Natural killer cell (primary cell): ENCODE measurements at regions not wholly inside any gene's neighbourhood (a gene's known extent, or its start where the extent isn't known, plus 50 kb on each side); places are given as distances from the start of the nearest gene placed in this dataset.
A peak's percentile ranks its signal among the peaks of the same experiment; 100 is the strongest.
"Not testable (repeated sequence)": the region's sequence is repeated elsewhere in the genome, so short reads cannot be mapped to it uniquely, and the experiment has no call there.

ENCODE experiments used
- ATAC-seq, 3 donors: fragments of 150-1000 bp in 2 of 3; fragments of 200-7000 bp in 1 of 3; cut with Tn5 transposase; 1 replicate in 1 of 3; 2 replicates in 2 of 3; pipeline ENCODE4 v1.10.0; 2021; ENCODE audit warnings: mild to moderate bottlenecking in 2 of 3, moderate library complexity in 2 of 3
- DNase-seq, 2 donors: peaks; one replicate each; pipeline versions ENCODE4 v3.0.0 to v3.0.0-alpha.2; 2013 to 2021; ENCODE audit warnings: mixed read lengths in 1 of 2
- H3K27ac ChIP-seq: one replicate; pipeline ENCODE4 v1.5.1; 2013; ENCODE audit warnings: mild to moderate bottlenecking, low read length
- H3K27me3 ChIP-seq: one replicate; pipeline ENCODE4 v1.6.1; 2013; ENCODE audit warnings: low read length; ENCODE audit not compliant: control insufficient read depth, insufficient read depth
- H3K36me3 ChIP-seq: one replicate; pipeline ENCODE4 v1.6.1; 2013; ENCODE audit warnings: low read length; ENCODE audit not compliant: control insufficient read depth, insufficient read depth
- H3K4me1 ChIP-seq: one replicate; pipeline ENCODE4 v1.6.1; 2013; ENCODE audit warnings: low read length; ENCODE audit not compliant: control insufficient read depth, insufficient read depth
- H3K4me3 ChIP-seq: one replicate; pipeline ENCODE4 v1.5.1; 2013; ENCODE audit warnings: low read length
- H3K9me3 ChIP-seq: one replicate; pipeline ENCODE4 v1.6.1; 2013; ENCODE audit warnings: low read length; ENCODE audit not compliant: control insufficient read depth, insufficient read depth
- H3K27ac Mint-ChIP-seq, 2 donors: one replicate each; pipeline ENCODE4 v1.8.0; 2022; ENCODE audit warnings: mild to moderate bottlenecking in 2 of 2, mixed read lengths in 2 of 2, moderate library complexity in 1 of 2
- H3K27me3 Mint-ChIP-seq, 2 donors: one replicate each; pipeline ENCODE4 v1.8.0; 2022; ENCODE audit warnings: low read depth in 2 of 2, mixed read lengths in 2 of 2
- H3K36me3 Mint-ChIP-seq: one replicate; pipeline ENCODE4 v1.8.0; 2022; ENCODE audit warnings: mixed read lengths
- H3K4me1 Mint-ChIP-seq, 2 donors: one replicate each; pipeline ENCODE4 v1.8.0; 2022; ENCODE audit warnings: mixed read lengths in 2 of 2
- H3K4me3 Mint-ChIP-seq: one replicate; pipeline ENCODE4 v1.8.0; 2022; ENCODE audit warnings: mild to moderate bottlenecking, moderate library complexity, mixed read lengths
- H3K9me3 Mint-ChIP-seq, 2 donors: one replicate each; pipeline ENCODE4 v1.8.0; 2022; ENCODE audit warnings: mixed read lengths in 2 of 2
- CTCF ChIP-seq: fragments of 200-600 bp; IDR thresholded peaks from one replicate; pipeline ENCODE4 v1.8.0; 2022; ENCODE audit warnings: antibody characterized with exemption
- WGBS: methylation state at CpG from one replicate; pipeline ENCODE4 v1.1.7; 2013; ENCODE audit warnings: missing lambda C conversion rate; ENCODE audit not compliant: insufficient coverage; 5-methylcytosine and 5-hydroxymethylcytosine counted together
- intact Hi-C: fragments of 100-400 bp; cut with micrococcal nuclease; formaldehyde crosslinking; loops from one replicate; pipeline ENCODE4 v1.14.2; 2022

DNA sequence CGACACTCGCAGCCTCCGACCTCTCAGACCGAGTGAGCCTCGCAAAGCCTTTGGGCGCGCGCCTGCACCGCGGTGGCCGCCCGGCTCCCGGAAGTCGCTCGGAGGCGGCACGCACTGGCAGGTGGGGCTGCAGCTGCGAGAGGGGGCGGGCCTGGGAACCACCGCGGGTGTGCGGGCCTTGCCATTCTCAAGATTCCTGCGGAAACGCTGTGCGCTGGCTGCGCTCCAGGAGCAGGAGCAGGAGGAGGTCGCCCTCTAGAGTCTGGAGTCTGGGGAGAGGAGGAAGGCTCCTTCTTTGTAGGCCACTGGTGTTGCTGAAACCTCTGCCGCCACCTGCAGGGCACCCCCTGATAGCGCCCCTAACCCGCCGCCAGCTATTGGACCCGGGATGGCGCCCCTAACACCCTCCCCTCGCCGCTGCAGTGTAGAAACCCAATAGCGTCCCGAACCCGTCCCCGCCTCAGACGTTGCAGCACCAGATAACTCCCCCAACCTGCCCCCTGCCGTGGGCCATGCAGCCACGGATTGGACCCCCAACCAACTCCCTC is 230.6 kb downstream of the LIPI start:
- H3K9me3 ChIP-seq, H3K9me3 Mint-ChIP-seq, H3K36me3 ChIP-seq, H3K27ac ChIP-seq, H3K27me3 Mint-ChIP-seq, H3K4me1 ChIP-seq, H3K27me3 ChIP-seq, H3K4me1 Mint-ChIP-seq, intact Hi-C loops, H3K36me3 Mint-ChIP-seq: not testable (repeated sequence)
- peak; percentile 21 for TF ChIP-seq CTCF
- ATAC-seq (peak; percentile 87 to 92 (median 88)), DNase-seq (peak; percentile 60 to 62)
- H3K4me3 Mint-ChIP-seq: peak overlapping the region; percentile 85
- peak overlapping the region in 1 of 2 donors; percentile 82 for H3K27ac Mint-ChIP-seq
- 29% methylated on average over 40 of the region's 42 CpGs for WGBS
- H3K4me3 ChIP-seq: peak overlapping the region; percentile 44

DNA sequence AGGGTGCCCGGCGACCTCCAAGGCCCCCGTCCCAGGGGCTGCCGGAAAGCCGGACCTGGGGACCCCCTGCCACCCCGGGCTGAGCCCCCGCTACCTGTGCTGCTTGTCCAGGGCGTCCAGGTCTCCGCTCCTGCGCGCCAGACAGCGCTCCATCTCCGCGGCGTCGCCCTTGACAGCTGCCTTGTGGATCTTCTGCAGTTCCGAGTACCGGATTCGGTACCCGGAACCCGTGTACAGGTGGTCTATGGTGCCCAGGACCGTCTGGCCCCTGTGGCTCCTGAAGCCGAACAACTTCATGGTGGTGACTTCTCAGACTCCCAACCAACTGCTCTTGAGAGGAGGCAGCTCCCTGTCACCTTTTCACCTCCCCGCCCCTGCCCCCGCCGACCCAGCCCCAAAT is 231.1 kb downstream of the LIPI start:
- peak overlapping the region; percentile 44 for H3K4me3 ChIP-seq
- DNase-seq, H3K27me3 Mint-ChIP-seq, H3K4me1 Mint-ChIP-seq, H3K4me1 ChIP-seq, H3K9me3 Mint-ChIP-seq, intact Hi-C loops, H3K36me3 Mint-ChIP-seq, H3K27me3 ChIP-seq, H3K36me3 ChIP-seq, H3K9me3 ChIP-seq, H3K27ac ChIP-seq: not testable (repeated sequence)
- Mint-ChIP-seq H3K27ac (peak overlapping the region in 1 of 2 donors; percentile 82), H3K4me3 (peak overlapping the region; percentile 85)
- WGBS: 47% methylated on average over 26 of the region's 26 CpGs
- peak; percentile 7 to 30 (median 15) for ATAC-seq

DNA sequence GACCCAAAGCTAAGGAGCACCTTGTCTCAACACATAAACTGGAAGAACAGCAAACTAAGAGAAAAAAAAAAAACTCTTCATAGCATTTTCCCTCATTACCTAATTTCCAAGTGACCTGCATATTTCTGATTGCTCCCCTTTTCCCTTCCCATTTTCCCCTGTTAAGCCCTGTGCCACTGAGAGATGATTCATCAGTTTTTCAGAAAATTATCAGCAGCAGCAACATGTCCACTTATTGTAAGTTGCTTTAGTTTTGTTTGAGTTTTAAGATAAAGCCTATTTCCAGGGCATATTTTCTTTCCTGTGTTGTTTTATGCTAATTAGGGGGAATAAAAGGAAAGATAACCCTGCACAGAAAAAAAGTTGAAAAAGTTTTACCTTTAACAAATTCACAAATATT is 236.2 kb downstream of the LIPI start:
- H3K4me3 Mint-ChIP-seq: peak overlapping the region; percentile 35
- H3K4me3 ChIP-seq, intact Hi-C loops: not testable (repeated sequence)

GRCh38 chr21:13969853-13970252 is 240.9 kb downstream of the LIPI start:
- intact Hi-C loops, H3K27me3 Mint-ChIP-seq, H3K36me3 ChIP-seq, H3K27ac Mint-ChIP-seq, H3K36me3 Mint-ChIP-seq, H3K4me1 Mint-ChIP-seq, H3K4me3 Mint-ChIP-seq, ATAC-seq, H3K9me3 ChIP-seq, H3K27me3 ChIP-seq, H3K4me1 ChIP-seq, H3K27ac ChIP-seq, DNase-seq, H3K4me3 ChIP-seq, H3K9me3 Mint-ChIP-seq: not testable (repeated sequence)
- WGBS: no CpG with 5 or more reads among the region's 3 CpGs

More for the DNA sequence above, 236.2 kb downstream of the LIPI start:
- H3K9me3 Mint-ChIP-seq, H3K27me3 ChIP-seq, DNase-seq, H3K4me1 Mint-ChIP-seq, H3K27ac Mint-ChIP-seq, H3K36me3 ChIP-seq, H3K27ac ChIP-seq, H3K36me3 Mint-ChIP-seq, H3K27me3 Mint-ChIP-seq, H3K4me1 ChIP-seq, H3K9me3 ChIP-seq, ATAC-seq: not testable (repeated sequence)

- H3K4me3 ChIP-seq, ATAC-seq, H3K4me3 Mint-ChIP-seq, H3K9me3 Mint-ChIP-seq, H3K36me3 Mint-ChIP-seq, DNase-seq, H3K36me3 ChIP-seq, H3K4me1 Mint-ChIP-seq, H3K4me1 ChIP-seq, H3K27me3 Mint-ChIP-seq, H3K27me3 ChIP-seq, intact Hi-C loops, H3K27ac Mint-ChIP-seq, H3K27ac ChIP-seq, H3K9me3 ChIP-seq: not testable (repeated sequence)
- WGBS: 79% methylated on average over 2 of the region's 2 CpGs
Measured at GRCh38 chr21:13969002-13969401, 241.8 kb downstream of the LIPI start.

- H3K4me3 Mint-ChIP-seq, DNase-seq, H3K27me3 Mint-ChIP-seq, H3K4me3 ChIP-seq, H3K27ac Mint-ChIP-seq, H3K36me3 ChIP-seq, H3K36me3 Mint-ChIP-seq, intact Hi-C loops, H3K4me1 ChIP-seq, H3K4me1 Mint-ChIP-seq, H3K9me3 ChIP-seq, H3K27me3 ChIP-seq, ATAC-seq, H3K27ac ChIP-seq, H3K9me3 Mint-ChIP-seq: not testable (repeated sequence)
- WGBS: 78% methylated on average over 1 of the region's 3 CpGs
Measured at GRCh38 chr21:13963259-13963658, 247.5 kb downstream of the LIPI start.
